KBM-7 (cell line): ENCODE measurements at regions not wholly inside any gene's neighbourhood (a gene's known extent, or its start where the extent isn't known, plus 50 kb on each side); places are given as distances from the start of the nearest gene placed in this dataset.
"Not testable (repeated sequence)": the region's sequence is repeated elsewhere in the genome, so short reads cannot be mapped to it uniquely, and the experiment has no call there.

Experiments used
- DNase-seq: peaks from one replicate; pipeline ENCODE4 v3.0.0-alpha.2; 2015
- in situ Hi-C: fragments of 300-500 bp; cut with MboI; formaldehyde crosslinking; loops from 2 replicates; pipeline ENCODE4 v1.14.3; 2020; ENCODE audit warnings: low sequenced_read_pairs, low pct_unique_long_range_greater_than_20kb, mixed read lengths

DNA sequence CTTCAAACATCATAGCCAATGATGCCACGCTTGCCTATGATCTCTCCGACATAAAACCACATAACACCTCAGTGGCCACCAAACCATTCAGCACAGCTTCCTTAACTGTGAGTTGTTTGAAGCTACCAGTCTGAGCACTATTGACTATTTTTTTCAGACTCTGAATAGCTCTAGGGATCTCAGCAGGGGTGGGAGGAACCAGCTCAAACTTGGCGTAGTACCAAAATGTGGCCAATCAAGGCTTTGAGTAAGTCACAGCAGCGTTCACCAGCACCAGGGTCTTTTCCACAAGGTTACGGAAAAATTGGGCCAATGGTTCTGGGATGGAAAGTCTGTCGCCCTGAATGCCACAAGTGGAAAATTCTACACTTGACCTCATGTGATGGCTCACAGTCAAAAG is 70.6 kb downstream of the SMPDL3A start:
- in situ Hi-C loops, result no loop called here
- no peak for DNase-seq

DNA sequence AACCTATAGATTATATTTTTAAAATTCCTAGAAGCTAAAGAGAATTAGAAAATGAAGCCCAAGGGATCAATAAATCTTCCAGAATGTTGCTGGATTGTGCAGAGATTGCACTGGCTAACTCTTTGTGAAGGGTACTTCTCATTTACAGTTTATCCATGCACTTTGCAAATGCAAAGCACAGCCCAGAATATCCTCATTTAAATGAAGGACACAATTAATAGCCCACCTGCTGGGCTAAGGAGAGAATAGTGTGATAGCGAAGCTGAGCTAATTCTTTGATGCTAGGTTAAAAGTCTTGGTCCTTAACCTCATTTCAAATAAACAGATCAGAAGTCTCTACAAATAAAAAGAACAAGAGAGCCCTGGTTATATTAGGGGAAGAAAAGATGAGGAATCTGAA is 72.5 kb downstream of the SMPDL3A start:
- DNase-seq, result no peak
- in situ Hi-C loops, result no loop called here

DNA sequence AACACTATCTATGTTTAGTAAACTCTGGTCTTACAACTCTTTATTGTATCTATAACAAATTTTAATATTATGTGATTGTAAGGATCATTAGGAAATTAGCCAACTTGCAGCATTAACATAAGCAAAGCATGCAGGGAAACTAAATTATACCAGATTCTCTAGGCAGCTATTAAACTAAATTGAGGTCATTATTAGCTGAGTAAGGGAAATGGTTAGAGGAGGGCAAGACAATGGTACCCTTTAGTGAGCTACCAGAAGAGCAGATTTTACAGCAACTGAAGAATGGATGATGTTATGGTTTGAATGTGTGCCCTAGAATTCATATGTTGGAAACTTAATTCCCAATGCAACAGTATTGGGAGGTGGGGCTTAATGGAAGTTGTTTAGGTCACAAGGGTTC is 79.1 kb downstream of the SMPDL3A start:
- DNase-seq, result no peak
- in situ Hi-C loops, result no loop called here

DNA sequence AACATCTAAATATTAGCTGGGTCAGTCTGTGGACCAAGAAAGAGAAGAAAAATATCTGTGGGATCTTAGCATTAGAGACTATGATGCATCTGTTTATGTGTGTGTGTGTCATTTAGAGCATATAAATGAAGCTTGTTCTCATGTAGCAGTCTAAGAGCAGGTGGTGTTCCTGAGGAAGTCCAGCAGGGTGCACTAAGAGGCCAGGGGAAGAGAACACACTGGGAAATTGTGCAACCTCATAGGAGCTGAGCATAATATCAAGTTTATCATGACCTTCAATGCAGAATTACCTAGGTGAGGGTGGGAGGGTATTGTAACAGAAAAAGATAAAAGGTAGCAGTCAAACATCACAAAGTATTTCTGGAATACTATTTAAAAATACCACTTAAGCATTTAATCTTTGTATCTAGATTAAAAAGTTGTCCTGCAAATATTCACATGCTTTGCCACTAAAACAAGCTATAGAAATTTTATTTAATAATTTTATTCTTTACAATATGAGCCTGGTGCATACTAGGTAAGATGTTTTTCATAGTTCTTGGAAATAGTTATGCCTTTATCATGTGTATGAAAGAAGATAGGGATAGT is 80.5 kb downstream of the SMPDL3A start:
- DNase-seq, result peak; percentile 48
- in situ Hi-C loops, result no loop called here

DNA sequence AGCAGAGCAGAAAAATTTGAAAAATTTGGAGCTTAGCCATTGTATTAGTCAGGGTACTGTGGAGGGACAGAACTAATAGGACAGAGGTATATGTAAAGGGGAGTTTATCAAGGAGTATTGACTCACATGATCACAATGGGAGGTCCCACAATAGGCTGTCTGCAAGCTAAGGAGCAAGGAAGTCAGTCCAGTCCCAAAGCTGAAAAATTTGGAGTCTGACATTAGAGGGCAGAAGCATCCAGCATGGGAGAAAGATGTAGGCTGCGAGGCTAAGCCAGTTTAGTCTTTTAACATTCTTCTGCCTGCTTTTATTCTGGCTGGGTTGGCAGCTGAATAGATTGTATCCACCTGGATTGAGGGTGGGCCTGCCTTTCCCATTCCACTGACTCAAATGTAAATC is 82.0 kb downstream of the SMPDL3A start:
- no peak for DNase-seq
- in situ Hi-C loops, result no loop called here

DNA sequence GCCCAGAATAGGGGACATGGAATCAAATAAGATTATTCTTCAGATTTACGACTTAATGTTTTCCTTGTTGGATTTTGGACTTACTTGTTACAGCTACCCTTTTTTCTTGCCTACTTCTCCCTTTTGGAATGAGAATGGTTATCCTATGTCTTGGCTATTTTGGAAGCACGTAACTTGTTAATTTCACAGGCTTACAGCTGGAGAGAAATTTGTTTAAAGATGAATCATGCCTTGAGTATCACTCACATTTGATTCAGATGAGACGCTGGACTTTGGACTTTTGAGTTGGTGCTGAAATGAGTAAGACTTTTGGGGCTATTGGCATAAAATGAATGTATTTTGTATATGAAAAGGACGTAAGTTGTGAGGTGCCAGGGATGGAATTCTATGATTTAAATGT is 83.3 kb downstream of the SMPDL3A start:
- no peak for DNase-seq
- in situ Hi-C loops, result no loop called here

DNA sequence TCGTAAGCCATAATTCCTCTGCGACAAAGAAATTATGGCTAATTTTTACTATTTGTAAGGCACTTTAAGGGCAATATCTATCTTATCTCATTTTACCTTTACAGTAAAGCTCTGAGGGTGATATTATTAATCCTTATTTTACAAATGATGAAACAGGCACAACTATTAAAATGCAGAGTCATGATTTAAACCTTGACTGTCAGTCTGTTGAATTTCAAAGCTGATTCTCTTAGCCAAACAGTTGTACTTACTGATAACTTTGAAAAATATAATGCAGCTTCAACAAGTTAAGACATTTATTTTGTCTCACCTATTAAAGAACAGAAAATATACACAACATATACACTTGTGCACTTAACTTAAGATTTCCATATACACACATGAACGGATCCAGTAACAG is 88.2 kb downstream of the SMPDL3A start:
- in situ Hi-C loops, result no loop called here
- no peak for DNase-seq

DNA sequence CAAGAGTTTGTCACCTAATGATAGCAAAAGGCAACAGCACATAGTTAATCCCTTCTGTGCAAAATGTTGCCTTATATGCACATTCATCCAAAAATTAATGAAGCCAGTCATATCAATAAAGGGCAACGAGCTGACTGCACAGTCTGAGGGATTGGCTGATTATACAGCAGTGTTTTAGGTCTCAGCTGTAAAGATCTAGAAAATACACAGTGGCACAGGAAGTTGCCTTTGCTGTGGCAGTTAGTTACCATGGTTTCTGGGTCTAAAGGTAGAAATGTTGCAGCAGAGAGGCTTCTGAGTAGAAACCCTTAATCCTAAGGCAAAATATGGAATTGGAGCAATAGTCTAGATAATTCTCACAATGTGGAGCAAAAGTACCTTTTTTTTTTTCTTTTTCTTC is 89.7 kb downstream of the SMPDL3A start:
- in situ Hi-C loops, result no loop called here
- DNase-seq, result no peak

DNA sequence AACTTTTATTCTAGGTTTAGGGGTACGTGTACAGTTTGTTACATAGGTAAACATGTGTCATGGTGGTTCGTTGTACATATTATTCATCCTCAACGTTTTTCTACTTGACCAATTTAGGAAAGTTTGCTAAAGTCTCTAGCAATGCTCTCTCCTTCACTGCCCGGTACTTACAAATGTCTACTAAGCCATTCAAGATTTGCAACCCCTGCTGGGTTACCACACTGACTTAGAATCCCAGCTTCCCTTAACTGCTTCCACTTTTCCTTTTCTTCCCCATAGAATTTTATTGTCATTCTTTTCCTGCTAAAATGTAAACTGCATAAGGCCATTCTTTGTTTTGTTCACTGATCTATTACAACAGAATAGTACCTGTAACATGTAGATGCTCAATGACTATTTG is 97.4 kb downstream of the SMPDL3A start:
- no peak for DNase-seq
- in situ Hi-C loops, result no loop called here

DNA sequence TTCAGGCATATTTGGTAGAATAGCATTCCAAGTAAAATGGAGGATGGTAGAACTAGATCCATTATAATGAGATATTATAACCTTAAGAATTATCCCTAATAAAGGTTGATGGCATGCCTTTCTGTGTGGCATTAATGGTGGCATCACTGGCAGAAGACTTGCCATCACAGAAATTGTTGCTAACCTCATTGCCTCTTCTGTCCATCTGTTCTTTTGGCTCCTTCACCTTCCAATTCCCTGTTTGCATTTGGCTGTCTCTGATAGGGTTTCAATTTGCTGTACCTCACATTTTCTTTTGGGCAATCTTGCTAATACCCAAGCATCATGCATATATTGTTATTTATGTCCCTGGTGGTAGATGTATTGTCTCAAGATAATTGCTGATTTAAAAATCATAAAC is 98.9 kb downstream of the SMPDL3A start:
- in situ Hi-C loops, result no loop called here
- no peak for DNase-seq

DNA sequence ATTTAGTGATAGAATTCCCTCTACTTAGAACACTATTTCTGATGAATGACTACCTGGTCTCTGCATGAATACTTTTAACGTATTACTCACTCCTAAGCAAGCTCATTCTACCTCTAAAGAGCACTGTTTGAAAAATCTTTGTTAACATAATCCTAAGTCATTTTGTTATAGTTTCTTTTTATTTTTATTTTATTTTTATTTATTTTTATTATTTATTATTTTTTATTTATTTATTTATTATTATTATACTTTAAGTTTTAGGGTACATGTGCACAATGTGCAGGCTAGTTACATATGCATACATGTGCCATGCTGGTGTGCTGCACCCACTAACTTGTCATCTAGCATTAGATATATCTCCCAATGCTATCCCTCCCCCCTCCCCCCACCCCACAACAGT is 99.6 kb downstream of the SMPDL3A start:
- in situ Hi-C loops, DNase-seq: not testable (repeated sequence)

DNA sequence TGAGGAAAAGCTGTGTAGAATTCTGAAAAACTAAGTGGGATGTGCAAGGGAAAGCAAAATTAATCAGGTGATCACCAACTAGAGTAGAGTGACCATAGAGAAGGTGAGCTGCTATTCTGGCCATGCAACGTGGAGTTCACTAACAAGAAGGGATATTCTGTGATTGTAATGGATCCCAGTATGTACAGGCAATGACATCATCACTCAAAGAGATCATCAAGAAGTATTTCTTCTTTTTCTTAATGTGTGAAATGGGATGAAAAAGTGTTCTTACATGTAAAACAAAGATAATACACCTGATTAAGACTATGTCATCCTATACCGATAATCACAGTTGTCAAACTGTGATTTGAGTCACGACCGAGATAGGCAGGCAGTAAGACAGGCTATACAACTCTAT is 101.2 kb downstream of the SMPDL3A start:
- in situ Hi-C loops, result no loop called here
- DNase-seq, result no peak

DNA sequence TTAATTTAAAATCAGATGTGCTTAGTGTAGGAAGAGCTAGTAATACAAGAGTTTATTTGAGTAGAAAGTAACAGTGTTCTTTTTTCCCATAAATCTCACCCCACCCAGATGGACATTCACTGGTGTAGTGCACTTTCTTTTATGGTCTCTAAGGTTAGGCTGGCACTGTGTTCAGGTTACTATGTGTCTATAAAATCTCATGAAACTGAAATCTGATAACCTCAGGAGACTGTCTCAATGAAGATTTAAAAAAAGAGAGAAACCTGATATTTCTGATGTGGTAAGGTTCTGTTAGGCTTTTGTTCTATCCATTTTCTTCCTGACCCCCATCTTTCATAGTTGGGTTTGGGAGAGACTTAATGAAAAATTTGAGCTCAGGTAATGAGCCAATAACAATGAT is 101.2 kb upstream of the CLVS2 start:
- in situ Hi-C loops, result no loop called here
- no peak for DNase-seq

DNA sequence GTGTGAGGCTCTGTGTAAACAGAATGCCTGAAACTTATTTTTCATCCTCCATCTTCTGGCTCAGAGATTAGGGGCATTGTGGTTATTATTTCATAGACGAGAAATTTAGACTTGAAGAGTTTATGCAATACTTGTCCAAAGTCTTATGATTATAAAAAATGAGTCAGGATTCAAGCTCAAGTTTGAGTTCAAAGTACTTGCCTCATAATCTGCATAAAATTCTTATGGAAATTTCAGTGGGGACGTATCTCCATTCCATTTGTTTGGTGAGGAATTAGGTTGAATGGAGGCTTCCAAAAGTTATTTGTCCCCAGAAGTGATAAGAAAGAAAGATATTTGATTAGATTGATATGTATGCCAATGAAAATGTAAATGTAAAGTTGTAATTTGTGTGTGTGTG is 93.7 kb upstream of the CLVS2 start:
- in situ Hi-C loops, result no loop called here
- no peak for DNase-seq

DNA sequence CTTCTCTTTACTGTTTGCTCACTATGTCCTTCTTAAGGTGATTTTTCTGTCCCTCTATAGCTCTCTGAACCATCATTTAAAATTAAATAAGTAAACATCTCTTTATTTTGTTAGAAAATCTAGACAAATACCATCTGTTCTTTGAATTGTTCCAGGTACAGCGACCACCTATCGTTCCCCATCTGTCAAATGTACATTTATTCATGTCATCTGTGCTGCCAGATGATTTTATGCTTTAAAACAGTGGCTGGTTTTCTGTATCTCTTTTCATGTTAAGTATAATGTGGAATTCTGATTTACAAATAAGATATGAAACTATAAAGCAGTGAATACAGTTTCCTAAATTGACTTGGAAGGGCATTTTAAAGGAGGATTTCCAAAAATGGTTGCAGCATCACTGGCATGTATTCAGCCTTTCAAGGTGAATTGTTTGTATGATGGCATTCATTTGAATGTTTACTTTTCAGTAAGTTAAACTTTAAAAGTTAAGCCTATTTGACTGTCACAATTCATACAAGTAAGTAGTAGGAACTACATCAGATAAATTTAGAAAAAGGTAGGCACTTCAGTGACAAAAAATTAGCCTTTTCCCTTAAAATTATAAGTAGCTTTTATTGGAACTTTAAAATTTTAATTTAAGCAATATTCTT is 92.6 kb upstream of the CLVS2 start:
- in situ Hi-C loops, result no loop called here
- no peak for DNase-seq

DNA sequence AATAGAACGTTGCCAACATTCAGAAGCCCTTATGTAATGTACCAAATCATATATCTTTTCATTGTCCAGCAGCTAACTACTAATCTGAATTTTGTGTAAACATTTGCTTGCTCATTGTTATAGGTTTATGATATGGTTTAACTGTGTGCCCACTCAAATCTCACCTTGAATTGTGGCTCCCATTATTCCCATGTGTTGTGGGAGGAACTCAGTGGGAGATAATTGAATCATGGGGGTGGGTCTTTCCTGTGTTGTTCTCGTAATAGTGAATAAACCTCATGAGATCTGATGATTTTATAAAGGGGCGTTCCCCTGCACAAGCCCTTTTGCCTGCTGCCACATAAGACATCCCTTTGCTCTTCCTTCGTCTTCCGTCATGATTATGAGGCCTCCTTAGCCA is 91.9 kb upstream of the CLVS2 start:
- in situ Hi-C loops, result no loop called here
- no peak for DNase-seq

DNA sequence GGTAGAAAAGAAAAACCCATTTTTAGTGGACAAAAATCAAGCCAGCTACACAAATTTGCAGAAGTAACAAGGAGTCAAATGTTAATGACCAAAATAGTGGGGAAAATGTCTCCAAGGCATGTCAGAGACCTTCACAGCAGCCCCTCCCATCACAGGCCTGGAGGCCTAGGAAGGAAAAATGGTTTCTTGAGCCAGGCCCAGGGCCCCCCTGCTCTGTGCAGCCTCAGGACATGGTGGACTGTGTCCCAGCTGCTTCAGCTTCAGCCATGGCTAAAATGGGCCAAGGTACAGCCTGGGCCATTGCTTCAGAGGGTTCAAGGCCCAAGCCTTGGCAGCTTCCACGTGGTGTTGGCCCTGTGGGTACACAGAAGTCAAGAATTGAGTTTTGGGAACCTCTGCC is 82.5 kb upstream of the CLVS2 start:
- in situ Hi-C loops, result no loop called here
- no peak for DNase-seq

DNA sequence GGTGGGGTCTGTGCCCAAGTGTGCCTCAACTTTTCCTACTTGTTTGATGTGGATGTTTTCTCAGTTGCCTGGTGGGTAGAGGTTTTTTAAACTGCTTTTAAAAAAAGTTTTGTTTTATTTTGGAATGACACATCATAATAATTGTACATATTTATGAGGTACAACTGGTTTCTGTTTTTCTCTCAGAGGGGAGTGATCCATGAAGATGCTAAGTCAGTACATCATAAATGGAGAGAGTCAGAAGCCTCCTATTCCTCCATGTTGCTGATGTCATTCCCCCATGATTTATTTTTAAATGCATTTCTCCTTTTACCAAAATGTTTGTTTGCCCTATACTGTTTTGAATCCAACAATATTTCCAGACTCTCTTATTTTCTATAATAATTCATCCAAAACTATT is 77.3 kb upstream of the CLVS2 start:
- in situ Hi-C loops, result no loop called here
- no peak for DNase-seq

DNA sequence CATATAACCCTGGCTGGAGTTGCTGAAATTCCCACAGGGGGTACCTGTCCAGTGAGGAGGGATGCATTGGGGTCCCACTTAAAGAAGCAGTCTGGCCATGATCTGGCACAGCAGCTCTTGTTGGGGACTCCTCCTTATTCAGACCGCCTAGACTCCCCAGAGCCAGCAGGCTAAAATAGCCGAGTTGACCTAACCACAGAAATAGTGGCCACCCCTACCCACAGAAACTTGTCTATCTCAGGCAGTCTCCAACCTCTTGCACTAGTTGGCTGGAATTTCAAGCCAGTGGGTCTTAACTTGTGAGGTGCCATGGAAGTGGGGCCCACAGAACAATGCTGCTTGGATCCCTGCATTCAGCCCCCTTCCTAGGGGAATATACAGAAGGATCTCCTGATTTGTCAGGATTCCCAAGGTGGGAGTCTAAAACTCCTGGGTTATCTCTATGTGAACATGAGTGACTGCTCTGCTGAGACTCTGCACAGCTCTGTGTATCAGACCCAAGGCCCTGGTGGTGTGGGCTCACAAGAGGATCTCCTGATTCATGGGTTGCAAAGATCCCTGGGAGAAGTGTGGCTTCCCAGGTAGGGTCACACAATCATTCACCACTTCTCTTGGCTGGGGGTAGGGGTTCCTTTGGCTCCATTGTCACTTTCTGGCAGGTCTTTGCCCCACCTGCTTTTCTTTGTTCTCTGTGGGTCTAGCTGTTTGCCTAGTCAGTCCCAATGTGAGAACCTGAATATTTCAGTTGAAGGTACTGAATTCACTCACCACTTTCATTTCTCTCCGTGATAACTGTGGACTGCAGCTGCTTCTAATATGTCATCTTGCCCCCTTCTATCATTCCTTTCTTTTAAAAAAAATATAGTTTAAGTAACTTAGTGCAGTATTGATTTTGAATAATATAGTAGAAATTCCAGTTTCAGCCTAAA is 65.5 kb upstream of the CLVS2 start:
- no peak for DNase-seq
- in situ Hi-C loops, result no loop called here

DNA sequence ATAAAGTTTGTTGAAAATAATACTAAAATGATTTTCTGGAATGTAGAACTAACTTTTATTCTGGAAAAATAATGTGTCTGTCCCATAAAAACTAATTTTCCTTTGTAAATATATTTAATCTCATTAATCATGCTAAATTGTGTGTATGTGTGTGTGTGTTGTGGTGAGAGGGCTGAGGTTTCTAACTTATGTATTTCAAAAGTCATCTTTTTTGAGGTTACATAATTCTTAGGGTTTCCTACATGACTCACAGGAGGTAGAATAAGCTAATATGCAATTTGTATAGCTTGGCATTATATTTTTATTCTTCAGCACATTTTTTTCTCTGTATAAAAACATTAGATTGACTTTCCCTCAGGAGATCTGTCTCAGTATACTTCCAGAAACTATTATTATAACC is 64.1 kb upstream of the CLVS2 start:
- DNase-seq, result no peak
- in situ Hi-C loops, result no loop called here
